ENCODE measurements at regions not wholly inside any gene's neighbourhood (a gene's known extent, or its start where the extent isn't known, plus 50 kb on each side); places are given as distances from the start of the nearest gene placed in this dataset.

DNA sequence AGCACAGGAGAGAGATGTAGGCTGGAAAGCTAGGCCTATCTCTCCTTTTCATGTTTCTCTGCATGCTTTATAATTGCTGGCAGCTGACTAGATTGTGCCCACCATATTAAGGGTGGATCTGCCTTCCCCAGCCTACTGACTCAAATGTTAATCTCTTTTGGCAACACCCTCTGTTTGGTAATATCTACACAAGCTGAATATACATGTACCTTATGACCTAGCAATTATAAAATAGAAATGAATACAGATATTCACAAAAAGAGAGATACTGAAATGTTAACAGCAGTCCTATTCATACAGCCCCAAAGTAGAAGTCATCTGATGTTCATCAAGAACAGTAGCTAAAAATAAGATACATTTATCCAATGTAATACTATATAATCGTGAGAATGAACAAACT lies 429.6 kb downstream of the EPM2A start:
- no peak overlapping the region for H3K4me3 ChIP-seq (ENCODE audit: low read depth, low read length)
- no peak for DNase-seq (ENCODE audit: low read depth)
- TF ChIP-seq, protein P1, sequence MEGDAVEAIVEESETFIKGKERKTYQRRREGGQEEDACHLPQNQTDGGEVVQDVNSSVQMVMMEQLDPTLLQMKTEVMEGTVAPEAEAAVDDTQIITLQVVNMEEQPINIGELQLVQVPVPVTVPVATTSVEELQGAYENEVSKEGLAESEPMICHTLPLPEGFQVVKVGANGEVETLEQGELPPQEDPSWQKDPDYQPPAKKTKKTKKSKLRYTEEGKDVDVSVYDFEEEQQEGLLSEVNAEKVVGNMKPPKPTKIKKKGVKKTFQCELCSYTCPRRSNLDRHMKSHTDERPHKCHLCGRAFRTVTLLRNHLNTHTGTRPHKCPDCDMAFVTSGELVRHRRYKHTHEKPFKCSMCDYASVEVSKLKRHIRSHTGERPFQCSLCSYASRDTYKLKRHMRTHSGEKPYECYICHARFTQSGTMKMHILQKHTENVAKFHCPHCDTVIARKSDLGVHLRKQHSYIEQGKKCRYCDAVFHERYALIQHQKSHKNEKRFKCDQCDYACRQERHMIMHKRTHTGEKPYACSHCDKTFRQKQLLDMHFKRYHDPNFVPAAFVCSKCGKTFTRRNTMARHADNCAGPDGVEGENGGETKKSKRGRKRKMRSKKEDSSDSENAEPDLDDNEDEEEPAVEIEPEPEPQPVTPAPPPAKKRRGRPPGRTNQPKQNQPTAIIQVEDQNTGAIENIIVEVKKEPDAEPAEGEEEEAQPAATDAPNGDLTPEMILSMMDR (conservative IDR thresholded peaks at IDR 0.05; ENCODE audit: low read depth, low read length): no peak

DNA sequence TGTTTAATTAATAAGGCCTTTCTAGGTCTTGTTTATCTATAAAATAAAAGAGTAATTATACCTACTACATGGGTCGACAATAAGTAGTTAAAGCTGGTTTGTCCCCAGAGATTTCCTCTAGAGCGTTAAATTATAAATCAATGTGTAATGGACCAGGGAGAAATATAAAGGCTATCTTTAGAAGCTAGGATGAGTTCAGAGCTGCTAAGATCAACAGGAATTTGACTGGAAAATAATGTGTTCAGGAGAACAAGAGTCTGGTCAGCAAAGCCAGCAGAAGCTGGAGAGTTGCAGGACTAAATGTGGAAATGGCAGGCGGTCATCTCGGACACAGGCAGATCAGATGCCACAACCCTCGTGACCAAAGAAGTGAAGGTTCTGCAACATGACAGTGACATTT lies 428.8 kb downstream of the EPM2A start:
- TF ChIP-seq, protein P1 (conservative IDR thresholded peaks at IDR 0.05; ENCODE audit: low read depth, low read length): no peak
- no peak overlapping the region for H3K4me3 ChIP-seq (ENCODE audit: low read depth, low read length)
- no peak for DNase-seq (ENCODE audit: low read depth)

DNA sequence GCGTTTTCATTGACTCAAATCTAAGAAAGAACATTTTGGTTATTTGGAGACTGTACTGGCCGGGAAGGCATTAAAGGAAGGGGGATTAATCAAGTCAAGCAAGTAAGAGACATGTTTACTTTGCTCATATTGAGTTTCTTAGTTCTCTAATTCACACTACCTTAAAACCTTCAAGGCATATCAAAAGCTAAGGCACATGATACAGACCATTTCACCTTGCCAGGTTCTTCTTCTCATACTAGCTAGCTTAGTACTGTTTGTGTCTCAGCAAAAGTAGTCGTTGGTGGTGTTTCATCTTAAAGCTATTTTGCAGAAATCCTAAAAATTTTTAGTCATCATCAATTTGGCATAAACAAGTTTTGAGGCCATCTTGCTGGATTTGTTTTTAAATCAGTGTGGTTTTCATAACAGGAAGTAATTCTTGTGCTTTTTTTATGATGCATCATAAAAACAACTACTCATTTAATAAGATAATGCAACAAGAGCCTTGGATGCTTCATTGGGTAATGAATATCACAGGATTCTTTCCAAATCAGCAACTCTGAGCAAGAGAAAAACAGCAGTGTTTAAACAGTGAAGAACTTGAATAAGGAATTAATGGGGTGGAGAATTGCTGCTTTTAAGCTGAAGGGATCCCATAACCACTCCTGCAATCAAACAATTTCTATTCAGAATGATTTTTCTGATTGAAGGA lies 425.3 kb downstream of the EPM2A start:
- TF ChIP-seq, protein P1 (conservative IDR thresholded peaks at IDR 0.05; ENCODE audit: low read depth, low read length): no peak
- H3K4me3 ChIP-seq (ENCODE audit: low read depth, low read length): no peak overlapping the region
- DNase-seq (ENCODE audit: low read depth): peak; percentile 44

DNA sequence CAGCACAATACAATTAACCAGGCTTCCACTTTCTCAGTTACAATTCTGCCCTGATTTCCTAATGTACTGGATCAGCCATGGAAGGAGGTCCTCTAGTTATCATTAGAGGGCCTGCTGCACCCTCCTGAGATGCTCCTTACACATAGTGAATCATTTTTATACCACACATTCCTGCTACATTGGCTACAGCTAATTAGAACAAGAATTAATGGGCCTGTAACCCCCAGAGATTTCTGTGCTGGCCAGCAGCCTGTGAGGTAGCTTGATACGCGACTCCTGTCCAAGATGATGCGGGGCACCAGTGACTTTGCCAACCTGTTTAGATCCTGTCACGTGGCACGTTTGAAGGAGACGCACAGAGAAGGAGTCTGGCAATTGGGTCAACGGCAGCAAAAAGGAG lies 422.8 kb downstream of the EPM2A start:
- H3K4me3 ChIP-seq (ENCODE audit: low read depth, low read length): no peak overlapping the region
- TF ChIP-seq, protein P1 (conservative IDR thresholded peaks at IDR 0.05; ENCODE audit: low read depth, low read length): no peak
- no peak for DNase-seq (ENCODE audit: low read depth)

DNA sequence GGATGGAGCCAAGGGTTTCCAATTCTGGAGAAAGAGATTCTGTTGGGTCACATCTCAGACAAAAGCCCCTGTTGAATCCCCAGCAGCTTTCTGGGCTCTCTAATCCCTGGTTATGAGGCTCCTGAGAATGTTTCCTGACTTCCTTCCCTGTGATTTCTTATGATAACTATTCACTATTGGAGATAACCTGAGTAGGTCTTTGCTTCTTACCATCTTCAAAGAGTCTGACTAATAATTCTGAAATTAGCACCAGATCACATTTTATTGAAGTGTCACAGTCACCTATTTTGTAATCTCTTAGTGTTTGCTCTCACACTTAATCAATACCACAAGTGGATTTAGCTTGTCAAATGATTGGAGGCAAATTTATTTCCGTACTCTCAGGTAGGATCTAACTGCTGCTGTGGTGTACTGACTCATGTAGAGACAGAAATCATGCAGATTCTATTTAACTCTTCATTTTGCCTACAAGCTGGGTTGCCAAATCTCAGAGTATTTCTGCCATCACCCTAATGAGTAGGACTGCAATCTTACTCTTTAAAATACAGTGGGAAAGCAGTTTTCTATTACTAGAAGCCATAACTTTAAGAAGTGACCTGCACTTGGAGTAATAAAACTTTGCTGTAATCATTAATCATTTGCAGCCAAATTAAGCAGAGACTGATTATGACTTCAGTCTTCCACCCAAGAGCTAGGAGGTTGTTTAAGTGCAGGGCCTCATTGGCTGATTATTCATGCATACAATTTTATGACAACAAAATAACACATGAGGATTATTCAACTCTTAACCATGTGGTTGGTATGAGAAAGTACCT lies 422.1 kb downstream of the EPM2A start:
- no peak overlapping the region for H3K4me3 ChIP-seq (ENCODE audit: low read depth, low read length)
- no peak for DNase-seq (ENCODE audit: low read depth)

DNA sequence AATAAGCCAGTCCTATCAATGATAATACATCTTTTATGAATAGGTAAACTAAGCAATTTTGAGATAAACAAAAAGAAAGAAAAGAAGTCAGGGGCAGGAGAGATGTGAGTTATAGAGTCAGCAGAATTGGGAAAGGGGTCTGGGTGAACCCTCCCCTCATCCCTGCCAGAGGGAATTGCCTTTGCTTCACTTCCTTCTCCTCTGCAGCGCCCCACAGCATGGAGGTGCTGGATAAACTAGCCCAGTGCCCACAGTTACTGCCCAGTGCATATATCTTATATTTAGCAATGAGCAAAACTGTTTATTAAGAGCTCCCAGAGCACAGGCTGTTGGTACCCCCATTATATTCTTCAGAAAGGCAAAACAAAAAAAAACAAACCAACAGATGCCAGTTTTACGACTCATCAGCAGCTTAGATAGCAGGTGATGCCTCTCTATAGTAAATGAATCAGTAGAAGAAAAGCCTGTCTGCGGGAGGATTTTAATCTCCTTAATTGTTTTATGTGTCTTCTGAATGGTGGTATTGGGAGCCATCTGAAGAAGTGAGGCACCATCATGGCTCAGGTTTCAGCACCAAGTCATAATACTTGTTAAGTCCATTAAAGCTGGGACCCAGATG lies 419.2 kb downstream of the EPM2A start:
- TF ChIP-seq, protein P1 (conservative IDR thresholded peaks at IDR 0.05; ENCODE audit: low read depth, low read length): no peak
- H3K4me3 ChIP-seq (ENCODE audit: low read depth, low read length): no peak overlapping the region
- DNase-seq (ENCODE audit: low read depth): peak; percentile 4

More for the DNA sequence above, 422.1 kb downstream of the EPM2A start:
- TF ChIP-seq, protein P1 (conservative IDR thresholded peaks at IDR 0.05; ENCODE audit: low read depth, low read length): no peak

Measured in choroid plexus epithelial cell (primary cell).